H1 (cell line): ENCODE measurements at regions not wholly inside any gene's neighbourhood (a gene's known extent, or its start where the extent isn't known, plus 50 kb on each side); places are given as distances from the start of the nearest gene placed in this dataset.

Experiments
- CEBPB ChIP-seq: IDR thresholded peaks from 2 replicates; pipeline ENCODE4 v1.6.1; 2012; ENCODE audit warnings: low read depth, low read length
- HDAC6 ChIP-seq: IDR thresholded peaks from one replicate; pipeline ENCODE4 v1.7.1; 2012; ENCODE audit warnings: low read depth, mild to moderate bottlenecking, inconsistent platforms, low read length, moderate library complexity
- MAX ChIP-seq: IDR thresholded peaks from 2 replicates; pipeline ENCODE4 v1.6.1; 2012; ENCODE audit warnings: inconsistent platforms
- PHF8 ChIP-seq: fragments of 200-600 bp; sonication (generic); conservative IDR thresholded peaks from 2 replicates; pipeline ENCODE4 v1.7.1; 2012; ENCODE audit warnings: low read depth, mild to moderate bottlenecking, inconsistent platforms, low read length, moderate library complexity
- YY1 ChIP-seq: IDR thresholded peaks from 2 replicates; pipeline ENCODE4 v1.6.1; 2011; ENCODE audit warnings: low read depth, mild to moderate bottlenecking, low read length
- TF ChIP-seq, protein P1 (sequence below), 3 experiments: IDR thresholded peaks; 1 replicate in 2 of 3; 2 replicates in 1 of 3; pipeline versions ENCODE4 v1.5.1 to v1.6.1; 2011; ENCODE audit warnings: low read length in 3 of 3, mild to moderate bottlenecking in 3 of 3, inconsistent platforms in 2 of 3, low read depth in 1 of 3, moderate library complexity in 1 of 3; ENCODE audit not compliant: insufficient read depth in 1 of 3; ENCODE audit errors: control extremely low read depth in 1 of 3
- TF ChIP-seq, protein P2 (sequence below): fragments of 300-600 bp; sonication (generic); IDR thresholded peaks from 2 replicates; pipeline ENCODE4 v1.7.1; 2012; ENCODE audit warnings: low read length, moderate library complexity, mild to moderate bottlenecking, inconsistent platforms; ENCODE audit not compliant: insufficient replicate concordance

DNA sequence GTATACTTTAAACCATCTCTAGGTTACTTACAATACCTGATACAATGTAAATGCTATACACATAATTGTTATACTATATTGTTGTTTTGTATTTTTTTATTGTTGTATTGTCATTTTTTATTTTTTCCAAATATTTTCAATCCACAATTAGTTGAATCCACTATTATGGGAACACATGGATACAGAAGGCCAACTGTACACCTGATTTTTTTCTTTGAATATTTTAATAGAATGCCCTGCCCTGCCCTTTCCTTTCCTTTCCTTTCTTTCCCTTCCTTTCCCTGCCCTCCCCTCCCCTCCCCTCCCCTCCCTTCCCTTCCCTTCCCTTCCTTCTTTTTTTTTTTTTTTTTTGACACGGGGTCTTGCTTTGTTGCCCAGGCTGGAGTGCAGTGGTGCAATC lies 120.2 kb downstream of the SLC4A3 start (continued):
- TF ChIP-seq PHF8 (no peak), MAX (no peak), HDAC6 (no peak), CEBPB (no peak), YY1 (no peak)
- TF ChIP-seq, protein P1, sequence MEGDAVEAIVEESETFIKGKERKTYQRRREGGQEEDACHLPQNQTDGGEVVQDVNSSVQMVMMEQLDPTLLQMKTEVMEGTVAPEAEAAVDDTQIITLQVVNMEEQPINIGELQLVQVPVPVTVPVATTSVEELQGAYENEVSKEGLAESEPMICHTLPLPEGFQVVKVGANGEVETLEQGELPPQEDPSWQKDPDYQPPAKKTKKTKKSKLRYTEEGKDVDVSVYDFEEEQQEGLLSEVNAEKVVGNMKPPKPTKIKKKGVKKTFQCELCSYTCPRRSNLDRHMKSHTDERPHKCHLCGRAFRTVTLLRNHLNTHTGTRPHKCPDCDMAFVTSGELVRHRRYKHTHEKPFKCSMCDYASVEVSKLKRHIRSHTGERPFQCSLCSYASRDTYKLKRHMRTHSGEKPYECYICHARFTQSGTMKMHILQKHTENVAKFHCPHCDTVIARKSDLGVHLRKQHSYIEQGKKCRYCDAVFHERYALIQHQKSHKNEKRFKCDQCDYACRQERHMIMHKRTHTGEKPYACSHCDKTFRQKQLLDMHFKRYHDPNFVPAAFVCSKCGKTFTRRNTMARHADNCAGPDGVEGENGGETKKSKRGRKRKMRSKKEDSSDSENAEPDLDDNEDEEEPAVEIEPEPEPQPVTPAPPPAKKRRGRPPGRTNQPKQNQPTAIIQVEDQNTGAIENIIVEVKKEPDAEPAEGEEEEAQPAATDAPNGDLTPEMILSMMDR (IDR thresholded peaks at IDR 0.05; ENCODE audit: control extremely low read depth in 1 of 3, insufficient read depth in 1 of 3, low read depth in 1 of 3, low read length in 3 of 3), result no peak
- TF ChIP-seq, protein P2, sequence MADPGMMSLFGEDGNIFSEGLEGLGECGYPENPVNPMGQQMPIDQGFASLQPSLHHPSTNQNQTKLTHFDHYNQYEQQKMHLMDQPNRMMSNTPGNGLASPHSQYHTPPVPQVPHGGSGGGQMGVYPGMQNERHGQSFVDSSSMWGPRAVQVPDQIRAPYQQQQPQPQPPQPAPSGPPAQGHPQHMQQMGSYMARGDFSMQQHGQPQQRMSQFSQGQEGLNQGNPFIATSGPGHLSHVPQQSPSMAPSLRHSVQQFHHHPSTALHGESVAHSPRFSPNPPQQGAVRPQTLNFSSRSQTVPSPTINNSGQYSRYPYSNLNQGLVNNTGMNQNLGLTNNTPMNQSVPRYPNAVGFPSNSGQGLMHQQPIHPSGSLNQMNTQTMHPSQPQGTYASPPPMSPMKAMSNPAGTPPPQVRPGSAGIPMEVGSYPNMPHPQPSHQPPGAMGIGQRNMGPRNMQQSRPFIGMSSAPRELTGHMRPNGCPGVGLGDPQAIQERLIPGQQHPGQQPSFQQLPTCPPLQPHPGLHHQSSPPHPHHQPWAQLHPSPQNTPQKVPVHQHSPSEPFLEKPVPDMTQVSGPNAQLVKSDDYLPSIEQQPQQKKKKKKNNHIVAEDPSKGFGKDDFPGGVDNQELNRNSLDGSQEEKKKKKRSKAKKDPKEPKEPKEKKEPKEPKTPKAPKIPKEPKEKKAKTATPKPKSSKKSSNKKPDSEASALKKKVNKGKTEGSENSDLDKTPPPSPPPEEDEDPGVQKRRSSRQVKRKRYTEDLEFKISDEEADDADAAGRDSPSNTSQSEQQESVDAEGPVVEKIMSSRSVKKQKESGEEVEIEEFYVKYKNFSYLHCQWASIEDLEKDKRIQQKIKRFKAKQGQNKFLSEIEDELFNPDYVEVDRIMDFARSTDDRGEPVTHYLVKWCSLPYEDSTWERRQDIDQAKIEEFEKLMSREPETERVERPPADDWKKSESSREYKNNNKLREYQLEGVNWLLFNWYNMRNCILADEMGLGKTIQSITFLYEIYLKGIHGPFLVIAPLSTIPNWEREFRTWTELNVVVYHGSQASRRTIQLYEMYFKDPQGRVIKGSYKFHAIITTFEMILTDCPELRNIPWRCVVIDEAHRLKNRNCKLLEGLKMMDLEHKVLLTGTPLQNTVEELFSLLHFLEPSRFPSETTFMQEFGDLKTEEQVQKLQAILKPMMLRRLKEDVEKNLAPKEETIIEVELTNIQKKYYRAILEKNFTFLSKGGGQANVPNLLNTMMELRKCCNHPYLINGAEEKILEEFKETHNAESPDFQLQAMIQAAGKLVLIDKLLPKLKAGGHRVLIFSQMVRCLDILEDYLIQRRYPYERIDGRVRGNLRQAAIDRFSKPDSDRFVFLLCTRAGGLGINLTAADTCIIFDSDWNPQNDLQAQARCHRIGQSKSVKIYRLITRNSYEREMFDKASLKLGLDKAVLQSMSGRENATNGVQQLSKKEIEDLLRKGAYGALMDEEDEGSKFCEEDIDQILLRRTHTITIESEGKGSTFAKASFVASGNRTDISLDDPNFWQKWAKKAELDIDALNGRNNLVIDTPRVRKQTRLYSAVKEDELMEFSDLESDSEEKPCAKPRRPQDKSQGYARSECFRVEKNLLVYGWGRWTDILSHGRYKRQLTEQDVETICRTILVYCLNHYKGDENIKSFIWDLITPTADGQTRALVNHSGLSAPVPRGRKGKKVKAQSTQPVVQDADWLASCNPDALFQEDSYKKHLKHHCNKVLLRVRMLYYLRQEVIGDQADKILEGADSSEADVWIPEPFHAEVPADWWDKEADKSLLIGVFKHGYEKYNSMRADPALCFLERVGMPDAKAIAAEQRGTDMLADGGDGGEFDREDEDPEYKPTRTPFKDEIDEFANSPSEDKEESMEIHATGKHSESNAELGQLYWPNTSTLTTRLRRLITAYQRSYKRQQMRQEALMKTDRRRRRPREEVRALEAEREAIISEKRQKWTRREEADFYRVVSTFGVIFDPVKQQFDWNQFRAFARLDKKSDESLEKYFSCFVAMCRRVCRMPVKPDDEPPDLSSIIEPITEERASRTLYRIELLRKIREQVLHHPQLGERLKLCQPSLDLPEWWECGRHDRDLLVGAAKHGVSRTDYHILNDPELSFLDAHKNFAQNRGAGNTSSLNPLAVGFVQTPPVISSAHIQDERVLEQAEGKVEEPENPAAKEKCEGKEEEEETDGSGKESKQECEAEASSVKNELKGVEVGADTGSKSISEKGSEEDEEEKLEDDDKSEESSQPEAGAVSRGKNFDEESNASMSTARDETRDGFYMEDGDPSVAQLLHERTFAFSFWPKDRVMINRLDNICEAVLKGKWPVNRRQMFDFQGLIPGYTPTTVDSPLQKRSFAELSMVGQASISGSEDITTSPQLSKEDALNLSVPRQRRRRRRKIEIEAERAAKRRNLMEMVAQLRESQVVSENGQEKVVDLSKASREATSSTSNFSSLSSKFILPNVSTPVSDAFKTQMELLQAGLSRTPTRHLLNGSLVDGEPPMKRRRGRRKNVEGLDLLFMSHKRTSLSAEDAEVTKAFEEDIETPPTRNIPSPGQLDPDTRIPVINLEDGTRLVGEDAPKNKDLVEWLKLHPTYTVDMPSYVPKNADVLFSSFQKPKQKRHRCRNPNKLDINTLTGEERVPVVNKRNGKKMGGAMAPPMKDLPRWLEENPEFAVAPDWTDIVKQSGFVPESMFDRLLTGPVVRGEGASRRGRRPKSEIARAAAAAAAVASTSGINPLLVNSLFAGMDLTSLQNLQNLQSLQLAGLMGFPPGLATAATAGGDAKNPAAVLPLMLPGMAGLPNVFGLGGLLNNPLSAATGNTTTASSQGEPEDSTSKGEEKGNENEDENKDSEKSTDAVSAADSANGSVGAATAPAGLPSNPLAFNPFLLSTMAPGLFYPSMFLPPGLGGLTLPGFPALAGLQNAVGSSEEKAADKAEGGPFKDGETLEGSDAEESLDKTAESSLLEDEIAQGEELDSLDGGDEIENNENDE, result no peak
